ENCODE measurements at regions not wholly inside any gene's neighbourhood (a gene's known extent, or its start where the extent isn't known, plus 50 kb on each side); places are given as distances from the start of the nearest gene placed in this dataset.

DNA sequence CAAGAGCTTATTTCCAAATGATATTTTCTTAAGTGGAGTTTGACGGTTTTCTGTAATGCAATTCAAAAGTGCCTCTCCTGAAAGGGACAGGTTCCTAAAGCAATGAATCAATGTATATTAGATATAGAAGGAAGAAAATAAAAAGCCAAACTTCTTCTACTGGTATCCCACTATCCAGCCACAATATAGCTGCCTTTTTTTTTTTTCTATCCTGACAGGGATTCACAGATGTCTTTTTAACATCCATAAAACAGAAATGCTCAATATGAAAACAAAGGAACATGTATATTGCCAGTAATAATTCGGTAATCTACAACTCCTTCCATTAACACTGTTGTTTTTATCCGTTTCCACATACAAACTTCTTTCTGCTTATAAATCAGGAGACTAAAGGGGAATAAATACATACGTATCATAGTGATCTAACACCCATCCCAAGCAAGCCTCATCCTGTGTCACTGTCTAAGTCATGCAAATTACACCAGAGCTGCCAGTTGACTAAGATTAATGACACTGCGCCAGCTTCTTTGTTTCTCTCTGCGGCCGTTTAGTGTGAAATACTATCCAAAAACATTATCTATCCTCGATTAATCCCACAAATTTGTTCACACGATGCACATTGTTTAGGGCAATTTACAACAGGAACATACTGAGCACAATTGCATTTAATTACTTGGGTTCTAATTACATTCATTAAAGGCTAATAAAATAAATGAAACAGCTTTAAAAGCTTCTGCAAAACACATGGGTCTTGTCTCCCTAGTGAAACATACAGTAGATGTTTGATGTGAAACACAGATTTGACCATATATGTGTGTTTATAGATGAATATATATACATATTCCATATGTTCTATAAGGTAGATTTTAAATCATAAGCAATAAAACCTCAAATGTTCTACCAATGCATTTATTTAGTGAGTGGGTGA is 51.9 kb upstream of the CDIN1 start:
- no peak for TF ChIP-seq CTCF (IDR thresholded peaks at IDR 0.05; ENCODE audit: insufficient read depth, low read length, poor library complexity, severe bottlenecking)
- no peak overlapping the region for H3K4me3 ChIP-seq (replicated peaks; ENCODE audit: low read depth, low read length)
- no peak for DNase-seq (ENCODE audit: extremely low read depth, insufficient read length)
- H3K36me3 ChIP-seq (ENCODE audit: control insufficient read depth, insufficient read depth, low read length): no peaks in the 10 kb centered on the region
- no peaks in the 10 kb centered on the region for H3K27me3 ChIP-seq (replicated peaks; ENCODE audit: control insufficient read depth, insufficient read depth, low read length)

DNA sequence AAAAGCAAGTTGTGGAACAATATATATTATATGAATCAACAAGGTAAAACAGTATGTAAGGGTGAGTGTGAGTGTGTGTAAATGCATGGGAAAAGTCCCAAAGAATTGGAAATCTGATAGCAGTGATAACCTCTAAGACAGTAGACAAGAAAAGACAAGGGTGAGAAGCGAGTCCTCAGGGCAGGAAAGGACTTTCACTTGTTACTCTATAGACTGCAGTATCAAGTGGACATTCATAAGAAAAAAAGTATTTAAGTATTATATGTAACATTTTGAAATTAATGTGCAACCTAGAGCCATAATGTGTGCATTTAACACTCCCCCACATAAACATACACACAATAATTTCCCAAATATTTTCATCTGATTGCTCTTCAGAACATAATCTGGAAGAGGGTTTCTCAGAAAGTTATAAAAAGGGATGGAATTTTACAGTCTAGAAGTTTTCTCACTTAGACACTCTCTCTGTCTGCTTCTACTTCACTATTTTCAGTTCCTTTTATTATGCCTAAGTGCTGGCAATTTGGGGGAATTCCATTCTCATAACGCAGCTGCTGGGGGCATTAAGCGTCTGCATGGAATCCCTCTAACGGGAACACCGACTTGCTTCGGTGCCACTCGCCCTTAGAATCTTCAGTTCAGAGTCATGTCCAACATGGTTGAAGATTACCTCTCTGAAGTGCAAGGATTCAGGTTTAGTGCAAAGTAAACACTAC is 50.0 kb upstream of the CDIN1 start:
- peak; percentile 20 for DNase-seq (ENCODE audit: extremely low read depth, insufficient read length)
- H3K4me3 ChIP-seq (replicated peaks; ENCODE audit: low read depth, low read length): no peak overlapping the region
- no peak for TF ChIP-seq CTCF (IDR thresholded peaks at IDR 0.05; ENCODE audit: insufficient read depth, low read length, poor library complexity, severe bottlenecking)
- H3K36me3 ChIP-seq (ENCODE audit: control insufficient read depth, insufficient read depth, low read length): no peaks in the 10 kb centered on the region
- H3K27me3 ChIP-seq (replicated peaks; ENCODE audit: control insufficient read depth, insufficient read depth, low read length): no peaks in the 10 kb centered on the region
